NCI-H526 (cell line): ENCODE measurements at regions not wholly inside any gene's neighbourhood (a gene's known extent, or its start where the extent isn't known, plus 50 kb on each side); places are given as distances from the start of the nearest gene placed in this dataset.
"Not testable (repeated sequence)": the region's sequence is repeated elsewhere in the genome, so short reads cannot be mapped to it uniquely, and the experiment has no call there.

Experiments used
- DNase-seq, 2 experiments: peaks; one replicate each; lab custom pipeline; 2025; lab: John Stamatoyannopoulos, UW

DNA sequence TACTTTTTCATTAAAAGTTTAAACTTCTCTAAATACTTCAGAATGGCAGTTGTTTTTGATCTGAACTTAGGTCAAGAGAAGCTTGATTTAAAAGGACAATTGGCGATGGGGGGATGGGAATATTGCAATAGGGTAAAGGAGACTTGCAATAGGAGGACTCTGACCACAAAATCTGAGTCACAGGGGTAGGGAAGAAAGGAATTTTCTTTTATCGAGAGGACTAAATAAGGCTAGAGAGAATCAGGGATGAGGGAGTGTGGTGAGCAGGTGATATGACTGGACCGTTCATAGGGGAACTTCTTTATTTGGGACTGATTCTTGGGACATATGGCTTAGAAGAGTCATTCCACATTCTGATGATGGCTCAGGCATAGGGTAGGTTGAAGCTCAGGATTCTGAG lies 1260.2 kb downstream of the ADGRL3 start:
- no peak for DNase-seq

DNA sequence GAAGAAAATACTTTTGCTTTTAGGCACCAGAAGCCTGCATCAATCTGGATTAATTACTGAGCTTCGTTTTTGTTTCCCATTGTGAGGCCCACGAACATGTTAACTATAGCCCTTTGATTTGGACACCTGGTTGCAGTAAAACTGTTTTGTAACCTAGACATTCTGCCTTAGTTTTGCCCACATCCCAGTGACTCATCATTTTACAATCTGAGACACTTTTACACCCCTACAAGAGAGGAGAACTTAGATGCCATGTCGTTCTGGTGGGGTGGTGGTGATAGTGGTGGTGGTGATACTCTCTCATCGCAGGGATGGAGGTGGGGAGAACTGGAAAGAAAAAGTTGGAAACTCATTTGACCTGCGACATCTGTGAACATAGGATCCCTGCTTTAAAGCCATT lies 1257.2 kb downstream of the ADGRL3 start:
- DNase-seq = no peak

DNA sequence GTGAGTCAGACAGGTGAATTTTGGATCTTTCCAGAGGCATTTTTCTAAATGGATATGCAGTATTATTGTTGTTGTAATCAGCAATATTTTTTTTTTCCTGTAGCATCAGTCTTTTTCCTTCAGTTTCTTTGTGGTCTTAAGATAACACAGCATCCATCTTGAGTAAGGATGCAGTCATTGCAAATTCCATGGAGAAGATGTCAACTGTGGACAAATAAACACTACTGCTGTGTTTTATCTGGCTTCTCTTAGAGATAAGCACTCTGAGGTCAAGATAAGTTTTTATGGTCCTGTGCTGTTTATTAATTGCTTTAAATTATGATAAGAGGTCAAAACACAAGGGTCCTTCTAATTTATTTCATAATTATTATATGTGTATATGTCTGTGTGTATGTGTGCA lies 1255.7 kb downstream of the ADGRL3 start:
- DNase-seq = no peak

DNA sequence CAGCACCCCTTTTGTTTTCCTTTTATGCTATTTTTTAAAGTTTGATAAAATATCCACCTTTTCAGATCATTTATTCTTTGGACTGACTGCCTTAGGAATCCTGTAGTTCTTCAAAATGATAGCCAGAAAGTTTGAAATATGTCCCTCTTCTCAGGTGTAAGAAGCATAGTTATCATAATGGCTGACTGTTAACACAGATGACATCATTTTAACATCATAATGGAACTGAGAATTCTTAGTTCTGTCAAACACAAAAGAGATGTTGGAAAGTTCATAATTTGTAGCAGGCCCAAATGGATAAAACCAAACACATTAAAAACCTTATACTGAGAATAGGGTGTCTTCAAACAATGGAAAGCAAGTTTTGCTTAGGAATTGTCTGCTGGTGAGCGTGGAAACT lies 1254.4 kb downstream of the ADGRL3 start:
- no peak for DNase-seq

DNA sequence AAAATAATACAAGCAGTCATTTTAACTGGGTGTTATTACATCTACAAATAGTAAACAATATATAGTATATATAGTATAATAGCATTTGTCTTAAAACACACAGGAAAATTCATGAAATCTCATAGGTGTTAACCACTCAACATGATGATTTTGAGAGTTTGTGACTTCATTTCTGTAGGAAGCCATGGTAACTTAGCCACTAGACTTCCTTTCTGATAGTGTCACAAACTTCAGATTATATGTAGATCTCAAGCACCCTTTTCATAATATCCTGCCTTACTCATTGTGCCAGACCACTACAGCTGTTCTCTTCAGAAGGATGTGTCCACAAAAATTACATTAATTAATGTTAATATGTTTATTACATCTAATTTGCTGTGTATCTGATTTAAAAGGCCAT lies 1250.6 kb downstream of the ADGRL3 start:
- DNase-seq = no peak

DNA sequence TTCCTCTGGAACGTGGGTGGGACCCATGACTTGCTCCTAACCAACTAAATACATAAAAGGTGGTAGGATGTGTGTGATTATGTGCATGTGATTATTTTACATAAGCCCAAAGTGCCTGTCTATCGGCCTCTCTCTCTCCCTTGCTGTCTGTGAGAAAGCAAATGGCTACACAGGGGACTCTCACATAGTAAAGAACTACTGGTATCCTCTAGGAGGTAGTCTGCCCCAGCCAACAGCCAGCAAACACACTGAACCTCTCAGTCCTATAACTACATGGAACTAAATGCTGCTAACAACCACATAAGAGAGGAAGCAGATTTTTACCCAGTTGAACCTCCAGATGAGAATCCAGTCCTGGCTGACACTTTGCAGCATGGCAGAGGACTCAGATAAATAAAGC lies 1249.4 kb downstream of the ADGRL3 start:
- no peak for DNase-seq

DNA sequence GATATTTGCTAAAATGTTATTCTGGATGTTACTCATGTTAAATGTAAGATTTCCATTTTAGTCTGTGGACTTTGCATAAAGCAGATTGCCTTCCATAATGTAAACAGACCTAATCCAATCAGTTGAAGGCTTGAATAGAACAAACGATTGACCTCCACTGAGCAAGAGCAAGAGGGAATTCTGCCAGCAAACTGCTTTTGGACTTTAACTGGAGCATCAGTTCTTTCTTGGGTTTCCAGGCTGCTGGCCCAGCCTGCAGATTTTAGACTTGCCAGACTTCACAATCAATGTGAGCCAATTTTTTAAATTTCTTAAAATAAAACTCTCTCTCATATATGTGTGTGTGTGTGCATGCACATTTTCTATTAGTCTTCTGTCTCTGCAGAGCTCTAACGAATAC lies 1248.8 kb downstream of the ADGRL3 start:
- DNase-seq = no peak

DNA sequence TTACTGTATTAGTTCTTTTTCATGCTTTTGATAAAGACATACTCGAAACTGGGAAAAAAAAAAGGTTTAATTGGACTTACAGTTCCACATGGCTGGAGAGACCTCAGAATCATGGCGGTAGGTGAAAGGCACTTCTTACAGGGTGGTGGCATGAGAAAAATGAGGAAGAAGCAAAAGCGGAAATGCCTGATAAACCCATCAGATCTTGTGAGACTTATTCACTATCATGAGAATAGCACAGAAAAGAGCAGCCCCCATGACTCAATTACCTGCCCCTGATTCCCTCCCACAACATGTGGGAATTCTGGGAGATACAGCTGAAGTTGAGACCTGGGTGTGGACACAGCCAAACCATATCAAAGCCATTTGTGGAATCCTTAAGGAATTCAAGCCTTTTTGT lies 1238.9 kb downstream of the ADGRL3 start:
- DNase-seq = no peak

DNA sequence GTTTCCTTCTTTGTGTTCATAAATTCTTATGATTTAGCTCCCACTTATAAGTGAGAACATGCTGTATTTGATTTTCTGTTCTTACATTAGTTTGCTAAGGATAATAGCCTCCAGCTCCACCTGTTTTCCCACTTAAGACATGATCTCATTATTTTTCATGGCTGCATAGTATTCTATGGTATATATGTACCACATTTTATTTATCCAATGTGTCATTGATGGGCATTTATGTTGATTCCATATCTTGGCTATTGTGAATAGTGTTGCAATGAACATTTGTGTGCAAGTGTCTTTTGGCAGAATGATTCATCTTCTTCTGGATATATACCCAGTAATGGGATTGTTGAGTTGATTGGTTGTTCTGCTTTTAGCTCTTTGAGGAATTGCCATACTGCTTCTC lies 1234.8 kb downstream of the ADGRL3 start:
- DNase-seq = no peak

DNA sequence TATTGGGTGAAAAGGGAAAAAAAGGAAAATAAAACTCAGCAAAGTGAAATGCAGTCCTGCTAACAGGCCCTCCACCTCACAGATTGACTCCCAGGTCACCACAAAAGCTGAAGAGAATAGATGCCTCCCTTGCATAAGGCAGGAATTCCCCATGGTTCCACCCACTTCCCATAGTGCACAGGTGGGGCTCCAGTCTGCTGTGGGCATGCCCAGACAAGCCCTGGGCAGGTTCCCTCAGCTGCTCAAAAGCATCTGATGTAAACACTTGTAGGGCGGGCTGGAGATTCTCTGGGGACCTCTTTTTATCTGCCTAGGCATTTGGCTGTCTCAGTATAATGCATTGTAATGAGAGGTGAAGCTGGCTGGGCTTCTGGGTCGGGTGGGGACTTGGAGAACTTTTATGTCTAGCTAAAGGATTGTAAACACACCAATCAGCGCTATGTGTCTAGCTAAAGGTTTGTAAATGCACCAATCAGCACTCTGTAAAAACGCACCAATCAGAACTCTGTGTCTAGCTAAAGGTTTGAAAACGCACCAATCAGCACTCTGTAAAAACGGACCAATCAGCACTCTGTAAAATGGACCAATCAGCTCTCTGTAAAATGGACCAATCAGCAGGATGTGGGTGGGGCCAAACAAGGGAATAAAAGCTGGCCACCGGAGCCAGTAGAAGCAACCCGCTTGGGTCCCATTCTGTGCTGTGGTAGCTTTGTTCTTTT lies 1231.5 kb downstream of the ADGRL3 start:
- not testable (repeated sequence) for DNase-seq

DNA sequence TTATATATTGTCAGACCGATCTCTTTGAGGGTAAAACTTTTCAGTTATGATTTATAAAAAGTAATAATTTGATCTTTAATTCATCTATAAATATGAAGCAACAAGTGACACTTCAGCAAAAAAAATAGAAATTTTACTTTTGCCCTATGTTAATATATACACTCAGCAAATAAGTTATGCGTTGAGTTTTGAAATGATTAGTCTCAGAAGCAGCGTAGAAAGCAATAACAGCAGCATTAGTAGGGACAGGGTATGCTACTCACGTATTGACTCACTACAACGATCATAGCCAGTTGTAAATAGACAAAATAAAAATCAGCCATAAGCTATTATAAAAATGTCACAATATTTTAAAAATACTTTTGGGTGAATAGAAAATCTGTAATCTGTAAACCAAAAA lies 1229.2 kb downstream of the ADGRL3 start:
- no peak for DNase-seq

DNA sequence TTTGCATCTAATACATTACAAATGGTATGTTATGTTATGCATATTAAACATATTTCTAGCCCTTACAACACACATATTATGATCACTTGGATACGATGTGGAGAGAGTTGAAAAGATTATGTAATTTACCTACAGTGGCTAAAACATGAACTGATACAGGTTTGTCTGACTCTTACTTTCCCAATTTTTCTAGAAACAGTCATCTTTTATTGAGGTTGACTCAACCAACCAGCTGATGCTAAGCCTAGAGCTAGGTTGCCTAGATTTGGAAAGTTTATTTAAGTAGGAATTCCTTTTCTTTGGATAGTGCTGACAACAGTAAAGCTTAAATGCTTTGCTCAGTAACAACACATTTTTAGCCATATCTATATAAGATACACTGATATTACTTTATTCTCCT lies 1215.1 kb downstream of the ADGRL3 start:
- no peak for DNase-seq

DNA sequence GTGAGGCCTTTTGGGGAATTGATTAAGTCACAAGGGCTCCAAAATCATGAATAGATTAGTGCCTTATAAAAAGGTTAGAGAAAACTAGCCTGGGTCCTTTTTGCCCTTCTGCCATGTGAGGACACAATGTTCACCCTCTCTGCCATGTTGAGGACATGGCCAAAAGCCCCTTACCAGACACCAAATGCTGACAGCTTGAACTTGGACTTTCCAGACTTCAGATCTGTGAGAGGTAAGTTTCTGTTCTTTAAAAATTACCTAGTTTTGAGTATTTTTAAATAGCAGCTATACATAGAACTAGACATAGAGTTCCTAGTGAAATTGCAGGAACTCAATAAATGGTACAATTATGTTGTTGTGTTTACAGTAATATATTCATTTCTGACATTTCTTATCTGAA lies 1214.4 kb downstream of the ADGRL3 start:
- no peak for DNase-seq

DNA sequence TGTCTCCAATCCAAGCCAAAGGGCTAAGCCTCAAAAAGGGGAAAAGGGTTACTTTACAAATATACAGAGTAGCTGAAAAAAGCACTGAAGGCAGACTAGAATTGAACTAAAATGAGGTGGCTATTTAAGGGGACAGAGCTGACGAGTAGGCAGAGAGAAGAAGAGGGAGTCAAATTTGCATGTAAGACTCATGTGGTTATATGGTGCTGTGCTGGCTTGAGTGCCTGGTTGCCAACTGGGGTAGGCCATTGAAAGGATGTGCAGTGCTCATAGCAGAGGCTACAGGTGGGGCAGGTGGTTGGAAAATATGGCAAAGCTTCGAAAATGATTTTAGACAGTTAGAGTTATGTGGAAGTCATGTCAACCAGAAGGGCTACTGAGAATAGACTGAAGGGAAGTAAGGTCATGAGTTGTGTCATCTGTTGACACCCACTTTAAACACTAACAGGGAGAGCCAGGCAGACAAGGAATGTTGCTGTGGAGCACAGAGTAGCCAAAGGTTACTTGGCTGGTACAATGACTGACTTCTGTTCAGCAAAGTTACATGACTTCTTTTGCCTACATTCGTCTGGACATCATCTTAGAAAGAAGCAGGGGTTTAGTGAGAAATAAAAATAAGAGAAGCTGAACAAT lies 1210.4 kb downstream of the ADGRL3 start:
- DNase-seq = no peak

DNA sequence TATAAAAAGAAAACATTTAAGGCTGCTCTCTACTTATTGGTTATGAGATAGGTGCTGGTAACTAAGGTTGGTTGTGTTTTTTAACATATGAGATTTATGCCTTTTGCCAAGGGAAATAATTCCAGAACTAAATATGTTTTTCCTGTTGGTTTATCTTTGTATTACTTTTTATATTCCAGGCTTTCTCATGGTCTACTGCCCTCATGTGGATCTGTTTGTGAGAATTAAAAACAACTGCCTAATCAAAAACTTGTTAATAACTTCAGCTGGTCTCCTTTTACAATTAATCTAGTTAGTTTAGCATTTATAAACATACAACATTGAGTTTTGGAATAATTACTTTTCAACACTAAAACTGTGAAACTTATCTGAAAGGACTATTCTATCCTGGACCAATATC lies 1208.3 kb downstream of the ADGRL3 start:
- DNase-seq = no peak

DNA sequence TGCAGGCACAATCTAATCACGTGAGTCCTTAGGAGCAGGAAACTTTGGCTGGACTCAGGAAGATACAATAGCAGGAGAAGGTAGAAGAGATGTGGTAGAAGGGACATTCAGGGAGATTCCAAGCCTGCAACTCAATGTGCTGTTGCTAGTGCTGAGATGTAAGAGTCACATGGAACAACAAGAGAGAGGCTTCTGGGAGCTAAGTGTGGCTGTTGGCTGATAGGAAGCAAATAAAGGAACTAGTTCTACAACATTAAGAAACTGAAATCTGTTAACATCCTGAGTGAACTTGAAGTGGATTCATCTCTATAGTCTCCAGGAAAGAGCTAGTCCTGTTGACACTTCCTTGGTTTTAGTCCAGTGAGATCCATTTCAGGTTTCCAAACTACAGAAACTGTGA lies 1207.4 kb downstream of the ADGRL3 start:
- DNase-seq = no peak

DNA sequence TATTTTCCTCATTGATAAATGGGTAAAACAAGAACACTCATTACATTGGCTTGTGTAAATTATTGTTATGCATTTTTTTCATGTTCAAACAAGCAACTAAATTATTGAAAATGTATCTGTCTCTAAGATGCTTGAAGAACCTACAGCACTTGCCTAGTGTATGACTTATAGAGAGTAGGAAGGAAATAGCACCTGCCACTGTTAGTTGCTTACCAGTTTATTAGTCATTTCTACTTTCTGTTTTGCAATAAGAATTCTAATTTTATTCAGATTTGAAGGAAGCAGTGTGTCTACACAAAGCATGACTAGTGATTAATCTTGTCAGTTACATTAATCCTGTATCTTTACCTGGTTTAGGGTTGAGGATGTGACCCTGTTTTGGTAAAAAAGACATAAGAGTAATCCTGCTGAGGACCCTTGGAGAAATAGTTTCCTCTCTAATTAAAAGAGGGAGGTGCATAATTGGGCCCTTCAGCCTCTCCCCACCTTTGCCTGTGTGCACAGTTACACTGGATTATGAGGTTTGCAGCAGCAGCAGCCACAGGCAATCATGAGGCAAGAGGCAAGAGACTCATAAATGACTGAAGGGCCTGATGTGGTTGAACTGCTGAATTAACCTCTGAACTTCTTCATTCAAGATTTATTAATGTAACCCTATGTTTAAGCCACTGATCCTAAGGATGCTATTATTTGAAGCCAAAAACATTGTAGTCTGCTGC lies 1202.1 kb downstream of the ADGRL3 start:
- DNase-seq = no peak

DNA sequence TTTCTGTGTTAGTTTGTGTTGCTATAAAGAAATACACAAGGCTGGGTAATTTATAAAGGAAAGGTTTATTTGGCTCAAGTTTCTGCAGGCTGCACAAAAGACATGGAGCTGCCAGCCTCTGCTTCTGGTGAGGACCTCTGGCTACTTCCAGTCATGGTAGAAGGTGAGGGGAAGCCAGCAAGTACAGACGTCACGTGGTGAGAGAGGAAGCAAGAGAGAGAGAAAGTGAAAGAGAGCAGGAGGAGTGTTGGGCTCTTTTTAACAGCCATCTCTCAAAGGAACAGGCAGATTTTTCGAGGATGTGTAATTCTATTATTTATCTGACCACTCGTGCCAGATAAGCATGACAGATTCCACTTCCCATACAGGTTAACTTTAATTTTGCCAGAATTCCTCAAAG lies 1199.1 kb downstream of the ADGRL3 start:
- no peak for DNase-seq

DNA sequence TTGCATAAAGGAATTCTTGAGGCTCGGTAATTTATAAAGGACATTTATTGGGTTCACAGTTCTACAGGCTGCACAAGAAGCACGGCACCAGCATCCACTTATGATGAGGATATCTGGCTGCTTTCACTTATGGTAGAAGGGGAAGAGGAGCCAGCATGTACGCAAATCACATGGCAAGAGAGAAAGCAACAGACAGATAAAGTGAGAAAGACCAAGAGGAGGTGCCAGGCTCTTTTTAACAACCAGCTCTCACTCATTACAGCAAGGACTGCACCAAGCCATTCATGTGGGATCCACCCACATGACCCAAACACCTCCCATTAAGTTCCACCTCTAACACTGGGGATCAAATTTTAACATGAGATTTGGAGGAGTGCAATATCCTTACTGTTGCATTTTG lies 1198.2 kb downstream of the ADGRL3 start:
- DNase-seq = no peak

DNA sequence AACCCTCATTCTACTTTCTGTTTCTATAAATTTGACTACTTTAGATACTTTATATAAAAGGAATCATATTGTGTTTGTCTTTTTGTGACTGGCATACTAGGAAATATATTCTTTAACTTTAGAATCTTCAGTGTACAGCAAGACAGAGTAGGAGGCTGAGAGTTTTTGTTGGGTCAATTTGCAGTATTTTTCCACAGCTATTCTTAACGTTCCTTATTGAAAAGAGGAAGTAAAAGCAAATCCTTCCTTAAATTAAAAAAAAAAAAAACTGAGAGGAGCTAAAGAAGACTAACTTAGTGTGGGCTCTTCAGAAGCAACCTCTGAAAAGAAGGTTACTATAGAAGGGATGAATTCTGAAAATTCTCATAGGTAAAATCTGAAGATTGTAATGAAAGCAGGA lies 1194.6 kb downstream of the ADGRL3 start:
- no peak for DNase-seq

DNA sequence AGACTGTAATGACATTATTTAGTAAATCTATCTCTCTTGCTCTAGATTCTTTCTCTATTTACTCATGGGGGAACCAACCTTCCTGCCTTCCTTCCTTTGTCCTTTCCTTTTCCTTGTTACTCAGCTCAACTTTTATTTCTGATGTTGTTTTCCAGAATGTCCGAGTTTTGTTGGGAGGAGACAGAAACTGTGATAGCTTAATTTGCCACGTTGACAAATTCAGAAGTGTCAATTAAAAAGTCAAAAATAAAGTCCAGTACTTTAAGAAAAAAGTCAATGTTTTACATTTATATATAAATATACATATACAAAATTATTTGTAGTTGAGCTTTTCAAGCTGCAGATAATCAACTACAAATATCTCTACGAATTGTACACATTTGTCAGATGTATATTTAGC lies 1187.7 kb downstream of the ADGRL3 start:
- no peak for DNase-seq

DNA sequence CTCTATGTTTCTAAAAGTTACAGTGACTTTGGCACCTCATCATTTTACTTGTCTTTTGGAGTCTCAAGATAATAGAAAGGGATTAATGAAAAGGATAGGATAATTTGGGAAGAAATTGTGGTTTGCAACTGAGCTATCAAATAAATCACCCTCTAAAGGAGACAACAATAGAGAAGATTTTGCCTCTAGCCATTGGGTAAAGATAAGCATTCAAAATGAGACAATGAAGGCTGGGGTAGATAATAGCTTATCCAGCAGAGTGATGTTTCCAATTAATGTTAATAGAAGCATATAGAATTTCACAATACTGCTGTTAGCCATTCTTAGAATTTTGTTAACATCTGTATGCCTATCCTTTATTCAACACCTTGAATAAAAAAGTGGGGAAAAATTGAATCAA lies 1177.6 kb downstream of the ADGRL3 start:
- DNase-seq = no peak

DNA sequence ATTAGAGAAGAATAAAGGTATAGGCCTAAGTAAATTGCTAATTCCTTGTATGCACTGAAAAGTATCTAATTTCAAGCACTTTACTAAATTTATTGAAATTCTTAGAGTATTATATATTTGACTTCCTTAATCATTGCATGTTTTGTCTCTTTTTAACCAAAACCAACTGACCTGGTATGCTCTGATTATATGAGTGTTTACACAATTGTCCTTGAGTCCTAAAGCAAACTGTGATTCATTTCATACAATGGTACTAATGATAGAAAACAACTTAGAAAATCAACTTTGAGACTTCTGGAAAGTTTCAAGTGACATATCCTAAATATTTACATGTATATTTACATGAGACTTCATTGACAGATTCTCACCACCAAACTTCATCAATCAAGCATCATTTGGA lies 1177.1 kb downstream of the ADGRL3 start:
- DNase-seq = no peak

DNA sequence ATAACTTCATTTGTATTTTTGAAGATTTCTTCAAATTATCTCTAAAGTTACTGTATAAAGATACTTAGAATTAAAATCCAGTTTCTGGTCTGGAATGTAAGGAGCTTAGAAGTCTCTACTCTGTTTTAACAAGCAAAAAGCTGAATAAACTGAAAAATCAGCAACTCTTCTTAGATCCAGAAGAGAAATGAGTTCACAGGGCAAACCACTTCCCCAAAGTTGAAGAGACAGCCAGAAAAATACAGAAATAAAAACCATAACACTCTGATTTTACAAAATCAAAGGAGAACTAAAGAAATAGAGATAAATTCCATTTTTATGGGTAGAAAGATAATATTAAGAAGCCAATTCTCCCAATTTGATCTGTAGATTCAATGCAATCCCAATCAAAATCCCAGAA lies 1166.8 kb downstream of the ADGRL3 start:
- no peak for DNase-seq
